ENCODE measurements at regions not wholly inside any gene's neighbourhood (a gene's known extent, or its start where the extent isn't known, plus 50 kb on each side); places are given as distances from the start of the nearest gene placed in this dataset.
"Not testable (repeated sequence)": the region's sequence is repeated elsewhere in the genome, so short reads cannot be mapped to it uniquely, and the experiment has no call there.

GRCh38 chr10:33917069-33917780, 582.8 kb upstream of the NRP1 start:
- FAIRE-seq (no peak), DNase-seq (ENCODE audit: insufficient read length) (no peak)
- no peak for TF ChIP-seq TAF1 (IDR thresholded peaks at IDR 0.05; ENCODE audit: borderline replicate concordance, low read depth, low read length)
- TF ChIP-seq POLR2A (IDR thresholded peaks at IDR 0.05; ENCODE audit: low read depth, low read length) = no peak
- TF ChIP-seq POLR2AphosphoS5 (IDR thresholded peaks at IDR 0.05; ENCODE audit: low read depth, low read length) = no peak

GRCh38 chr10:33914746-33915145, 580.3 kb upstream of the NRP1 start:
- TF ChIP-seq TAF1 (IDR thresholded peaks at IDR 0.05; ENCODE audit: borderline replicate concordance, low read depth, low read length) = no peak
- no peak for TF ChIP-seq POLR2AphosphoS5 (IDR thresholded peaks at IDR 0.05; ENCODE audit: low read depth, low read length)
- TF ChIP-seq POLR2A (IDR thresholded peaks at IDR 0.05; ENCODE audit: low read depth, low read length) = no peak
- DNase-seq (ENCODE audit: insufficient read length) (no peak), FAIRE-seq (no peak)

- FAIRE-seq = no peak
- TF ChIP-seq TAF1 (IDR thresholded peaks at IDR 0.05; ENCODE audit: borderline replicate concordance, low read depth, low read length) (no peak), POLR2AphosphoS5 (IDR thresholded peaks at IDR 0.05; ENCODE audit: low read depth, low read length) (no peak), POLR2A (IDR thresholded peaks at IDR 0.05; ENCODE audit: low read depth, low read length) (no peak)
Measured at GRCh38 chr10:33913194-33913593, 578.7 kb upstream of the NRP1 start.

GRCh38 chr10:33909476-33909875, 575.0 kb upstream of the NRP1 start:
- not testable (repeated sequence) for DNase-seq (ENCODE audit: insufficient read length); FAIRE-seq

More at GRCh38 chr10:33913194-33913593, 578.7 kb upstream of the NRP1 start:
- no peak for DNase-seq (ENCODE audit: insufficient read length)

- DNase-seq (ENCODE audit: insufficient read length) (no peak), FAIRE-seq (no peak)
- no peak for TF ChIP-seq TAF1 (IDR thresholded peaks at IDR 0.05; ENCODE audit: borderline replicate concordance, low read depth, low read length)
- no peak for TF ChIP-seq POLR2AphosphoS5 (IDR thresholded peaks at IDR 0.05; ENCODE audit: low read depth, low read length)
- TF ChIP-seq POLR2A (IDR thresholded peaks at IDR 0.05; ENCODE audit: low read depth, low read length) = no peak
Measured at GRCh38 chr10:33901166-33901565, 566.7 kb upstream of the NRP1 start.

GRCh38 chr10:33900596-33900995, 566.1 kb upstream of the NRP1 start:
- FAIRE-seq (no peak), DNase-seq (ENCODE audit: insufficient read length) (no peak)
- TF ChIP-seq POLR2AphosphoS5 (IDR thresholded peaks at IDR 0.05; ENCODE audit: low read depth, low read length) = no peak
- no peak for TF ChIP-seq POLR2A (IDR thresholded peaks at IDR 0.05; ENCODE audit: low read depth, low read length)
- TF ChIP-seq TAF1 (IDR thresholded peaks at IDR 0.05; ENCODE audit: borderline replicate concordance, low read depth, low read length) = no peak

- no peak for DNase-seq (ENCODE audit: insufficient read length)
- TF ChIP-seq TAF1 (IDR thresholded peaks at IDR 0.05; ENCODE audit: borderline replicate concordance, low read depth, low read length) = no peak
- TF ChIP-seq POLR2AphosphoS5 (IDR thresholded peaks at IDR 0.05; ENCODE audit: low read depth, low read length) = no peak
- FAIRE-seq = no peak
Measured at GRCh38 chr10:33899578-33900531, 565.4 kb upstream of the NRP1 start.

GRCh38 chr10:33897291-33897752, 562.9 kb upstream of the NRP1 start:
- FAIRE-seq (no peak), DNase-seq (ENCODE audit: insufficient read length) (no peak)
- TF ChIP-seq TAF1 (IDR thresholded peaks at IDR 0.05; ENCODE audit: borderline replicate concordance, low read depth, low read length) (no peak), POLR2A (IDR thresholded peaks at IDR 0.05; ENCODE audit: low read depth, low read length) (no peak), POLR2AphosphoS5 (IDR thresholded peaks at IDR 0.05; ENCODE audit: low read depth, low read length) (no peak)

- FAIRE-seq (no peak), DNase-seq (ENCODE audit: insufficient read length) (no peak)
- TF ChIP-seq TAF1 (IDR thresholded peaks at IDR 0.05; ENCODE audit: borderline replicate concordance, low read depth, low read length) (no peak), POLR2A (IDR thresholded peaks at IDR 0.05; ENCODE audit: low read depth, low read length) (no peak), POLR2AphosphoS5 (IDR thresholded peaks at IDR 0.05; ENCODE audit: low read depth, low read length) (no peak)
Measured at GRCh38 chr10:33893506-33893905, 559.0 kb upstream of the NRP1 start.

GRCh38 chr10:33889371-33889770, 554.9 kb upstream of the NRP1 start:
- TF ChIP-seq TAF1 (IDR thresholded peaks at IDR 0.05; ENCODE audit: borderline replicate concordance, low read depth, low read length) (no peak), POLR2A (IDR thresholded peaks at IDR 0.05; ENCODE audit: low read depth, low read length) (no peak), POLR2AphosphoS5 (IDR thresholded peaks at IDR 0.05; ENCODE audit: low read depth, low read length) (no peak)
- FAIRE-seq = no peak
- no peak for DNase-seq (ENCODE audit: insufficient read length)

- no peak for DNase-seq (ENCODE audit: insufficient read length)
- FAIRE-seq = no peak
- no peak for TF ChIP-seq TAF1 (IDR thresholded peaks at IDR 0.05; ENCODE audit: borderline replicate concordance, low read depth, low read length)
- TF ChIP-seq POLR2A (IDR thresholded peaks at IDR 0.05; ENCODE audit: low read depth, low read length) = no peak
- TF ChIP-seq POLR2AphosphoS5 (IDR thresholded peaks at IDR 0.05; ENCODE audit: low read depth, low read length) = no peak
Measured at GRCh38 chr10:33887188-33887587, 552.7 kb upstream of the NRP1 start.

GRCh38 chr10:33886299-33886698, 551.8 kb upstream of the NRP1 start:
- no peak for FAIRE-seq
- TF ChIP-seq POLR2AphosphoS5 (IDR thresholded peaks at IDR 0.05; ENCODE audit: low read depth, low read length) (no peak), POLR2A (IDR thresholded peaks at IDR 0.05; ENCODE audit: low read depth, low read length) (no peak), TAF1 (IDR thresholded peaks at IDR 0.05; ENCODE audit: borderline replicate concordance, low read depth, low read length) (no peak)

More at GRCh38 chr10:33886299-33886698, 551.8 kb upstream of the NRP1 start:
- no peak for DNase-seq (ENCODE audit: insufficient read length)
